ENCODE measurements at regions not wholly inside any gene's neighbourhood (a gene's known extent, or its start where the extent isn't known, plus 50 kb on each side); places are given as distances from the start of the nearest gene placed in this dataset.

DNA sequence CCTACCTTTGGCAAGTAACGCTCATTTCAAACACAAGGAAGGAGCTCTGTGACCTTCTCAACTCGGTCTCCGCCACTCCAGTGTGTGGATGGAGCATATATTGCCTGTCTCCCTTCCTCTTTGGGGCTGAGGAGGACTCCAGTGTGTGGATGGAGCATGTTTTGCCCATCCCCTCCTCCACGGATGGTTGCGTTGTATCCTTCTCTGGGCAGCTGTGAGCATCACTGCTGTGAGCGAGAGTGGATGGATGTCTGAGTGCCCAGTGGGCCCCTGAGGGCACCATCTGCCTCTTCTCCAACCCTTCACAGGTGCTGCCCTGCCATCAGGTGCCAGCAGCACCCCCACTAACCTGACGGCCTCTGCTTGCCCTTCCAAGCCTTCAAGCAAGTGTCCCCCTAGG, 186.2 kb downstream of the TEX29 start:
- TF ChIP-seq, protein P1, sequence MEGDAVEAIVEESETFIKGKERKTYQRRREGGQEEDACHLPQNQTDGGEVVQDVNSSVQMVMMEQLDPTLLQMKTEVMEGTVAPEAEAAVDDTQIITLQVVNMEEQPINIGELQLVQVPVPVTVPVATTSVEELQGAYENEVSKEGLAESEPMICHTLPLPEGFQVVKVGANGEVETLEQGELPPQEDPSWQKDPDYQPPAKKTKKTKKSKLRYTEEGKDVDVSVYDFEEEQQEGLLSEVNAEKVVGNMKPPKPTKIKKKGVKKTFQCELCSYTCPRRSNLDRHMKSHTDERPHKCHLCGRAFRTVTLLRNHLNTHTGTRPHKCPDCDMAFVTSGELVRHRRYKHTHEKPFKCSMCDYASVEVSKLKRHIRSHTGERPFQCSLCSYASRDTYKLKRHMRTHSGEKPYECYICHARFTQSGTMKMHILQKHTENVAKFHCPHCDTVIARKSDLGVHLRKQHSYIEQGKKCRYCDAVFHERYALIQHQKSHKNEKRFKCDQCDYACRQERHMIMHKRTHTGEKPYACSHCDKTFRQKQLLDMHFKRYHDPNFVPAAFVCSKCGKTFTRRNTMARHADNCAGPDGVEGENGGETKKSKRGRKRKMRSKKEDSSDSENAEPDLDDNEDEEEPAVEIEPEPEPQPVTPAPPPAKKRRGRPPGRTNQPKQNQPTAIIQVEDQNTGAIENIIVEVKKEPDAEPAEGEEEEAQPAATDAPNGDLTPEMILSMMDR (IDR thresholded peaks at IDR 0.05; ENCODE audit: insufficient read depth, low read length, poor library complexity, severe bottlenecking) = no peak
- TF ChIP-seq EZH2phosphoT487 (conservative IDR thresholded peaks at IDR 0.05; ENCODE audit: low read length) = no peak
